ENCODE measurements at regions not wholly inside any gene's neighbourhood (a gene's known extent, or its start where the extent isn't known, plus 50 kb on each side); places are given as distances from the start of the nearest gene placed in this dataset.
"Not testable (repeated sequence)": the region's sequence is repeated elsewhere in the genome, so short reads cannot be mapped to it uniquely, and the experiment has no call there.

DNA sequence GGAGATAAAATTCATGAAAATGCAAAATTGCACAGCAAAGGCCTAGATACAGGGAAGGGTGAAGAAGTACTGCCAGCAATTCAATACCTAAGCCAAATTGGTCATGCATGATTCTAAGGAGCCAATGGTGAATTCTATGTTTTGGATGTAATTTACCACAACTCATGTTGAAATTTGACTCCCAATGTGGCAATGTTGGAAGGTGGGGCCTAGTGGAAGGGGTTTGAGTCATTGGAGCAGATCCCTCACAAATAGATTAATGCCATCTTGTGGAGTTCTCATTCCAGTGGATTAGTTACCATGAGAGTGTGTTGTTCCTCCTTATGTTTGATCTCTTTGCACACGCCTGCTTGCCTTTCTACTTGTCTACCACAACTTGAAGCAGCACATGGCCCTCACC lies 194.0 kb upstream of the ALG10 start:
- Histone ChIP-seq H3K9me3 (ENCODE audit: control insufficient read depth, low read length) (peaks cover 2% of the 10 kb centered on the region), H3K4me3 (ENCODE audit: low read length) (no peak overlapping the region), H3K4me1 (ENCODE audit: control insufficient read depth, insufficient read depth, low read length) (no peaks in the 10 kb centered on the region), H3K27me3 (replicated peaks; ENCODE audit: control insufficient read depth, insufficient read depth, low read length) (no peaks in the 10 kb centered on the region), H3K9ac (ENCODE audit: low read length) (no peak overlapping the region), H3K36me3 (ENCODE audit: control insufficient read depth, insufficient read depth, low read length, severe bottlenecking) (no peaks in the 10 kb centered on the region)
- no peak for DNase-seq (ENCODE audit: low read depth)

GRCh38 chr12:33830070-33830469 lies 192.2 kb upstream of the ALG10 start:
- Histone ChIP-seq H3K4me1 (ENCODE audit: control insufficient read depth, insufficient read depth, low read length) (no peaks in the 10 kb centered on the region), H3K4me3 (ENCODE audit: low read length) (no peak overlapping the region), H3K9me3 (ENCODE audit: control insufficient read depth, low read length) (peaks cover 2% of the 10 kb centered on the region), H3K36me3 (ENCODE audit: control insufficient read depth, insufficient read depth, low read length, severe bottlenecking) (no peaks in the 10 kb centered on the region), H3K9ac (ENCODE audit: low read length) (no peak overlapping the region), H3K27me3 (replicated peaks; ENCODE audit: control insufficient read depth, insufficient read depth, low read length) (no peaks in the 10 kb centered on the region)
- no peak for DNase-seq (ENCODE audit: low read depth)

DNA sequence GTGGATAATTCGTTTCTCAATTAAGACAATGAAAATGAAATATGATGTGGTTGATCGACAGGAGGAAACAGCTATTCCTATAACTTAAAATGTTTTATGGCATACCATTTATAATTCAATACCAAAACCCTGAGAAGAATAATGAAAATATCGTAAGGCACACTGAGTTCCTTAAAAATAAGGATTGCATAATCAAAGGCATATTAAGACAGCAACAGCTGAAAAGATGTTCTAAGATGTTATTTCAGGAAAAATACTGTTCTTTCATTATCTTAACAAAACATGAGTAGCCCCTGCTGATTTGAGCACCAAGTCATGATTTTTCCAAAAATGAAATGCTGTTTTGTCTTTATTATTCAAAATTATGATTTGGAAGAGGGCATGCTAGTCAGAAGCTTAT lies 189.4 kb upstream of the ALG10 start:
- no peaks in the 10 kb centered on the region for H3K36me3 ChIP-seq (ENCODE audit: control insufficient read depth, insufficient read depth, low read length, severe bottlenecking)
- no peak for DNase-seq (ENCODE audit: low read depth)
- no peaks in the 10 kb centered on the region for H3K27me3 ChIP-seq (replicated peaks; ENCODE audit: control insufficient read depth, insufficient read depth, low read length)
- no peak overlapping the region for H3K9ac ChIP-seq (ENCODE audit: low read length)
- no peak overlapping the region for H3K4me3 ChIP-seq (ENCODE audit: low read length)
- H3K4me1 ChIP-seq (ENCODE audit: control insufficient read depth, insufficient read depth, low read length), result no peaks in the 10 kb centered on the region
- H3K9me3 ChIP-seq (ENCODE audit: control insufficient read depth, low read length), result no peaks in the 10 kb centered on the region

DNA sequence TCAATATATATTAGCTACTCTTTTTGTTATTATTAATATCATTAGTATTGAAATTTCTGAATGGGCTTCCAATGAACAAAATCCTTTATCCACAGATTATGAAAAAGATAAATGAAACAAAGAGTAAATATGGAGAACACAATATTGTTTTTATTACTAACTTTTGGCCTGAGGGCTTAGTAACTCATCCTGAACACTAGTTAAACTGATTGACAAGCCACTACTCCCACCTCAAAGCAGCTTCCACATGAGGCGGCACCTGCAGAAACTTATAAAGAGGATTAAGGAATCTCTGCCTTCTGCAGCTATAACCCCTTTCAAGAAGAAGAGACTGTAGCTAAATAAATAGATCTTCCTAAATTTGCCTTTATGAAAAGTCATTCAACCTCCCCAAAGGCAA lies 187.6 kb upstream of the ALG10 start:
- H3K36me3 ChIP-seq (ENCODE audit: control insufficient read depth, insufficient read depth, low read length, severe bottlenecking), result no peaks in the 10 kb centered on the region
- H3K9ac ChIP-seq (ENCODE audit: low read length), result no peak overlapping the region
- no peak for DNase-seq (ENCODE audit: low read depth)
- no peaks in the 10 kb centered on the region for H3K27me3 ChIP-seq (replicated peaks; ENCODE audit: control insufficient read depth, insufficient read depth, low read length)
- H3K4me1 ChIP-seq (ENCODE audit: control insufficient read depth, insufficient read depth, low read length), result no peaks in the 10 kb centered on the region
- H3K4me3 ChIP-seq (ENCODE audit: low read length), result no peak overlapping the region
- no peaks in the 10 kb centered on the region for H3K9me3 ChIP-seq (ENCODE audit: control insufficient read depth, low read length)

DNA sequence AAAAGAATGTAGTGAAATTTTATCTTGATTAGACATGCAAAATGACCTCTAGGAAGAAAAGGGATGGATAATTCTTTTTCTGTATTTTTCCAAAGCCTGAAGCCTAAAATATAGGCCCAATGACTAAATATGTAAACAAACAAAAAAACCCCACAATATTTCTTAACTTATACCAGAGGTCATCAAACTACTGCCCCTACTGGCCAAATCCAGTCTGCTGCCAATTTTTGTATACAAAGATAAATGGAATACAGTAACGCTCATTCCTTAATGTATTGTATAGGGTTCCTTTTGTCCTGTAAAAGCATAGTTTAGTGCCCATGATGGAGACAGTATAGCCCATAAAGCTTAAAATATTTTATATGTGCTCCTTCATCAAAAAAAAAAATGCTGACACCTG lies 145.7 kb upstream of the ALG10 start:
- Histone ChIP-seq H3K4me3 (ENCODE audit: low read length) (no peak overlapping the region), H3K4me1 (ENCODE audit: control insufficient read depth, insufficient read depth, low read length) (no peaks in the 10 kb centered on the region), H3K27me3 (replicated peaks; ENCODE audit: control insufficient read depth, insufficient read depth, low read length) (no peaks in the 10 kb centered on the region), H3K9ac (ENCODE audit: low read length) (no peak overlapping the region), H3K36me3 (ENCODE audit: control insufficient read depth, insufficient read depth, low read length, severe bottlenecking) (no peaks in the 10 kb centered on the region), H3K9me3 (ENCODE audit: control insufficient read depth, low read length) (peaks cover 17% of the 10 kb centered on the region)
- DNase-seq (ENCODE audit: low read depth), result no peak

DNA sequence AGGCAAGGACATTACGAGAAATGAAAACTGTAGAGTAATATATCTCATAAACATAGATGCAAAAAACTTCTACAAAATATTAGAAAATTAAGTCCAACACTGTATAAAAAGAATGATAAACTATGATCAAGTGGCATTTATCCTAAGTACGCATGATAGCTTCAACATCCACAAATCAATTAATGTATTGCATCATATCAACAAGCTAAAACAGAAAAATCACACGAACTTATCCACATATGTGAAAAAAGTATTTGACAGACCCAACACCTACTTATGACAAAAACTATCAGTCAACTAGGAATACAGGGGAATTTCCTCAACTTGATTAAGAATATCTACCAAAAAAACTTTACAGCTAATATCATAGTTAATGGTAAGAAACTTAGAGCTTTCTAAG lies 129.9 kb upstream of the ALG10 start:
- H3K4me3 ChIP-seq (ENCODE audit: low read length), result no peak overlapping the region
- H3K9ac ChIP-seq (ENCODE audit: low read length), result no peak overlapping the region
- H3K9me3 ChIP-seq (ENCODE audit: control insufficient read depth, low read length), result peaks cover 6% of the 10 kb centered on the region
- no peak for DNase-seq (ENCODE audit: low read depth)
- H3K4me1 ChIP-seq (ENCODE audit: control insufficient read depth, insufficient read depth, low read length), result no peaks in the 10 kb centered on the region
- no peaks in the 10 kb centered on the region for H3K27me3 ChIP-seq (replicated peaks; ENCODE audit: control insufficient read depth, insufficient read depth, low read length)
- no peaks in the 10 kb centered on the region for H3K36me3 ChIP-seq (ENCODE audit: control insufficient read depth, insufficient read depth, low read length, severe bottlenecking)

- not testable (repeated sequence) for H3K4me1 ChIP-seq (ENCODE audit: control insufficient read depth, insufficient read depth, low read length)
Observed at GRCh38 chr12:33920460-33920859, 101.8 kb upstream of the ALG10 start.

DNA sequence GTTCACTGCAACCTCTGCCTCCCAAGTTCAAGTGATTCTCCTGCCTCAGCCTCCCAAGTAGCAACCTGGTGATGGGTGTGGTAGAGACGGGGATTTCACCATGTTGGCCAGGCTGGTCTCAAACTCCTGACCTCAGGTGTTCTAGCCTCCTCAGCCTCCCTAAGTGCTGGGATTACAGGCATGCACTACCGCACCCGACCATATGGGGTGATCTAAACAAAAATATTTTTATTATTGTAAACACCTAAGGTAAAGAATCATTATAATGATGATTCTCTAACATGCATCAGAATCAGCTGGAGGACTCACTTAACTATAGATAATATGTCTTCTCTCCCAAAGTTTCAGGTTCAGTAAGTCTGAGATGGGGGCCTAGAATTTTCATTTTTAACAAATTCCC lies 96.2 kb upstream of the ALG10 start:
- H3K9me3 ChIP-seq (ENCODE audit: control insufficient read depth, low read length), result peaks cover 14% of the 10 kb centered on the region
- DNase-seq (ENCODE audit: low read depth), result no peak

More at GRCh38 chr12:33920460-33920859, 101.8 kb upstream of the ALG10 start:
- not testable (repeated sequence) for H3K36me3 ChIP-seq (ENCODE audit: control insufficient read depth, insufficient read depth, low read length, severe bottlenecking); H3K4me3 ChIP-seq (ENCODE audit: low read length); H3K27me3 ChIP-seq (replicated peaks; ENCODE audit: control insufficient read depth, insufficient read depth, low read length); H3K9ac ChIP-seq (ENCODE audit: low read length); DNase-seq (ENCODE audit: low read depth)
- peaks cover 16% of the 10 kb centered on the region for H3K9me3 ChIP-seq (ENCODE audit: control insufficient read depth, low read length)

DNA sequence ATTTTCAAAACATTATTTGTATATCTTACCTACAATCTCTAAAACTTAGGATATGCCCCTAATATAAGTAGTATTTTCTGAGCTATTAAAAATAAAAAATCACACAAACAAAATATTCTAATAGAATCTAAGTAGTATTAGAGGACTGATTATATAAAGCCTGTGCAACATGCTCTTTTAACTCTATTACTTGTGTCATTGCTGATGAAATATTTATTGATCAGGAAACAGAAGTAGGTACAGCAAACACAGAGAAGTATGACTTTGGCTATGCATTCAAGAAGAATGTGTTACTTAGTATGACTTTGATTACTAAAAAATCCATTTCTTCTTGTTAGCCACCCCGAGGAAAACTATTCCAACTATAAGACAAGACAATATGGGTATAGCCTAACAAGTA lies 84.6 kb upstream of the ALG10 start:
- not testable (repeated sequence) for H3K9ac ChIP-seq (ENCODE audit: low read length); DNase-seq (ENCODE audit: low read depth); H3K36me3 ChIP-seq (ENCODE audit: control insufficient read depth, insufficient read depth, low read length, severe bottlenecking)

More for the DNA sequence above, 96.2 kb upstream of the ALG10 start:
- H3K4me1 ChIP-seq (ENCODE audit: control insufficient read depth, insufficient read depth, low read length), result no peaks in the 10 kb centered on the region
- no peaks in the 10 kb centered on the region for H3K36me3 ChIP-seq (ENCODE audit: control insufficient read depth, insufficient read depth, low read length, severe bottlenecking)
- no peak overlapping the region for H3K4me3 ChIP-seq (ENCODE audit: low read length)
- no peak overlapping the region for H3K9ac ChIP-seq (ENCODE audit: low read length)
- H3K27me3 ChIP-seq (replicated peaks; ENCODE audit: control insufficient read depth, insufficient read depth, low read length), result no peaks in the 10 kb centered on the region

DNA sequence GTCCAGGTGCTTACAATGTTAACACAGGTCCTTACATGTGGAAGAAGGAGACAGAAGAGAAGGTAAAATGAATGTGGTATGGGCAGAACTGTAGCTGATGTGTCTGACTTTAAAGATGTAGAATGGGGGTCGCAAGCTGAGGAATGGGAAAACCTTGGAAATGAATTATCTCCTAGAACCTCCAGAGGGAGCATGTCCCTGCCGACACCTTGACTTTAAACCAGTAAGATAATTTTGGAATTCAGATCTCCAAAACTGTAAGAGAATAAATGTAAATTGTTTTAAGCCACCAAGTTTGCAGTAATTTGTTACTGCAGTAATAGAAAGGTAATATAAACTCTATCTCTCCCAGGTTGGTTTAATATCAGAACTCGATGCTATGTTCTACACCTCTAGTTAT lies 80.1 kb upstream of the ALG10 start:
- DNase-seq (ENCODE audit: low read depth), result no peak
- H3K9ac ChIP-seq (ENCODE audit: low read length), result no peak overlapping the region
- H3K36me3 ChIP-seq (ENCODE audit: control insufficient read depth, insufficient read depth, low read length, severe bottlenecking), result no peaks in the 10 kb centered on the region
- H3K4me3 ChIP-seq (ENCODE audit: low read length), result no peak overlapping the region
- no peaks in the 10 kb centered on the region for H3K4me1 ChIP-seq (ENCODE audit: control insufficient read depth, insufficient read depth, low read length)
- no peaks in the 10 kb centered on the region for H3K9me3 ChIP-seq (ENCODE audit: control insufficient read depth, low read length)
- no peaks in the 10 kb centered on the region for H3K27me3 ChIP-seq (replicated peaks; ENCODE audit: control insufficient read depth, insufficient read depth, low read length)

More for the DNA sequence above, 84.6 kb upstream of the ALG10 start:
- not testable (repeated sequence) for H3K4me1 ChIP-seq (ENCODE audit: control insufficient read depth, insufficient read depth, low read length); H3K27me3 ChIP-seq (replicated peaks; ENCODE audit: control insufficient read depth, insufficient read depth, low read length); H3K4me3 ChIP-seq (ENCODE audit: low read length); H3K9me3 ChIP-seq (ENCODE audit: control insufficient read depth, low read length)

DNA sequence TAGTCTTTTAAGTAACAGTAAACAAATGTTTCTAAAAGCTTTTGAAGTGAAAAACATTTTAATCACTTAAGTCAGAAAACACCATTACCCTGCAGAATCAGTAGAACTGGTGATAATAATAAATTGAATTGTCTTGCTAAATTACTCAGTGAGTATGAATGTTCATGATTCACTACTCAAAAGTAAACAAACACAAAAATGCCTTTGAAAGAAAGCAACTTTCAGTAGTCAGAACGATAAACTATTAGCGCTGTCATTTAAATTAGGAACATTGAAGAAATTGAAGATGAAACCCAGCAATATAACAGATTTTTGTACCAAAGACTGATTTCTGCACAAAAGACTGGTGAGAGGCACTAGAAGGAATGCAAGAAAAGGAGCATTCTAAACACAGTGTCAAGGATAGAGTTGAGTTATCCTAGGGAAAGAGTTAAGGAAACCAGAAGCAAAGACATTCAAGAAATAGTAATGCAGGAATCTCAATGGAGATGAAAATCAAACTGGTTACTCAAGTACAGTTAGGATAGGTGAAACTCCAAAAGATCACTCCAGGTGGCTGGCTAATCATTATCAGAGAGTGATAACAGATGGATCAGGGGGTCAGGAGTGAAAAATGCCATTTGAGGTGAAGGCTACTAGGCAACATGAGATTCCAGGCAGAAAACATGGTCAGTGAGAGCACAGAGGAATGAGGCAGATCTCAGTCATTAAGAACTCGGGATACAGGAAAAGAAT lies 77.4 kb upstream of the ALG10 start:
- Histone ChIP-seq H3K27me3 (replicated peaks; ENCODE audit: control insufficient read depth, insufficient read depth, low read length) (no peaks in the 10 kb centered on the region), H3K4me1 (ENCODE audit: control insufficient read depth, insufficient read depth, low read length) (no peaks in the 10 kb centered on the region), H3K36me3 (ENCODE audit: control insufficient read depth, insufficient read depth, low read length, severe bottlenecking) (no peaks in the 10 kb centered on the region), H3K4me3 (ENCODE audit: low read length) (no peak overlapping the region), H3K9ac (ENCODE audit: low read length) (no peak overlapping the region), H3K9me3 (ENCODE audit: control insufficient read depth, low read length) (peaks cover 11% of the 10 kb centered on the region)
- DNase-seq (ENCODE audit: low read depth), result no peak

- Histone ChIP-seq H3K4me1 (ENCODE audit: control insufficient read depth, insufficient read depth, low read length) (no peaks in the 10 kb centered on the region), H3K36me3 (ENCODE audit: control insufficient read depth, insufficient read depth, low read length, severe bottlenecking) (no peaks in the 10 kb centered on the region)
Observed at GRCh38 chr12:33945438-33945784, 76.9 kb upstream of the ALG10 start.

More at GRCh38 chr12:33945438-33945784, 76.9 kb upstream of the ALG10 start:
- Histone ChIP-seq H3K27me3 (replicated peaks; ENCODE audit: control insufficient read depth, insufficient read depth, low read length) (no peaks in the 10 kb centered on the region), H3K9ac (ENCODE audit: low read length) (no peak overlapping the region), H3K4me3 (ENCODE audit: low read length) (no peak overlapping the region), H3K9me3 (ENCODE audit: control insufficient read depth, low read length) (peaks cover 16% of the 10 kb centered on the region)
- DNase-seq (ENCODE audit: low read depth), result no peak

Measured in adipocyte (in vitro differentiated cells).